ENCODE measurements at regions not wholly inside any gene's neighbourhood (a gene's known extent, or its start where the extent isn't known, plus 50 kb on each side); places are given as distances from the start of the nearest gene placed in this dataset.

- 38 to 56% (median 45%) methylated on average over 2 of the region's 2 CpGs for WGBS, 5 donors
- peak overlapping the region in 4 of 5 donors; percentile 13 to 57 (median 16) for H3K27ac ChIP-seq
- H3K9me3 ChIP-seq: no peaks in the 10 kb centered on the region
- DNase-seq: no peak
- intact Hi-C loops (cut with DNase I; ENCODE audit: low total_unique reads): no loop called here
- no peaks in the 10 kb centered on the region for H3K36me3 ChIP-seq
- H3K4me1 ChIP-seq: peaks cover 0 to 20% (median 7%) of the 10 kb centered on the region in 4 donors
- H3K27me3 ChIP-seq: no peaks in the 10 kb centered on the region
- no peak overlapping the region for H3K4me3 ChIP-seq
- TF ChIP-seq EP300 (IDR thresholded peaks at IDR 0.05) (no peak), POLR2AphosphoS5 (IDR thresholded peaks at IDR 0.05) (no peak), POLR2A (IDR thresholded peaks at IDR 0.05) (no peak), CTCF (IDR thresholded peaks at IDR 0.05) (no peak)
These were observed 221.3 kb upstream of the CDIN1 start for GRCh38 chr15:36358094-36358493.

- H3K27me3 ChIP-seq: no peaks in the 10 kb centered on the region
- H3K4me3 ChIP-seq: no peak overlapping the region
- H3K4me1 ChIP-seq: peaks cover 0 to 20% (median 7%) of the 10 kb centered on the region in 4 donors
- intact Hi-C loops (cut with DNase I; ENCODE audit: low total_unique reads): no loop called here
- H3K9me3 ChIP-seq: no peaks in the 10 kb centered on the region
- H3K36me3 ChIP-seq: no peaks in the 10 kb centered on the region
- 66 to 85% (median 79%) methylated on average over 2 of the region's 2 CpGs for WGBS, 5 donors
- no peak for DNase-seq
- no peak for TF ChIP-seq CTCF (IDR thresholded peaks at IDR 0.05)
- TF ChIP-seq EP300 (IDR thresholded peaks at IDR 0.05): no peak
- TF ChIP-seq POLR2AphosphoS5 (IDR thresholded peaks at IDR 0.05): no peak
- TF ChIP-seq POLR2A (IDR thresholded peaks at IDR 0.05): no peak
- H3K27ac ChIP-seq: no peak overlapping the region
These were observed 220.9 kb upstream of the CDIN1 start for GRCh38 chr15:36358523-36358922.

- Histone ChIP-seq H3K4me3 (no peak overlapping the region), H3K36me3 (no peaks in the 10 kb centered on the region), H3K27me3 (no peaks in the 10 kb centered on the region), H3K27ac (no peak overlapping the region), H3K4me1 (peaks cover 0 to 20% (median 7%) of the 10 kb centered on the region in 4 donors), H3K9me3 (no peaks in the 10 kb centered on the region)
- no peak for TF ChIP-seq EP300 (IDR thresholded peaks at IDR 0.05)
- TF ChIP-seq CTCF (IDR thresholded peaks at IDR 0.05): no peak
- TF ChIP-seq POLR2A (IDR thresholded peaks at IDR 0.05): no peak
- TF ChIP-seq POLR2AphosphoS5 (IDR thresholded peaks at IDR 0.05): no peak
- DNase-seq: no peak
- WGBS, 5 donors: 61 to 72% (median 67%) methylated on average over 4 of the region's 4 CpGs
- intact Hi-C loops (cut with DNase I; ENCODE audit: low total_unique reads): no loop called here
These were observed 220.1 kb upstream of the CDIN1 start for GRCh38 chr15:36359286-36359685.

- intact Hi-C loops (cut with DNase I; ENCODE audit: low total_unique reads): no loop called here
- Histone ChIP-seq H3K36me3 (no peaks in the 10 kb centered on the region), H3K9me3 (no peaks in the 10 kb centered on the region), H3K4me3 (no peak overlapping the region), H3K27ac (no peak overlapping the region), H3K27me3 (no peaks in the 10 kb centered on the region), H3K4me1 (peaks cover 0 to 18% (median 7%) of the 10 kb centered on the region in 4 donors)
- TF ChIP-seq POLR2A (IDR thresholded peaks at IDR 0.05) (no peak), POLR2AphosphoS5 (IDR thresholded peaks at IDR 0.05) (no peak), EP300 (IDR thresholded peaks at IDR 0.05) (no peak), CTCF (IDR thresholded peaks at IDR 0.05) (no peak)
- DNase-seq: no peak
- WGBS, 5 donors: 79 to 83% (median 81%) methylated on average over 5 of the region's 5 CpGs
These were observed 218.0 kb upstream of the CDIN1 start for GRCh38 chr15:36361351-36361870.
